HepG2 (cell line): ENCODE measurements at regions not wholly inside any gene's neighbourhood (a gene's known extent, or its start where the extent isn't known, plus 50 kb on each side); places are given as distances from the start of the nearest gene placed in this dataset.

Experiments
- ATAC-seq: fragments of 200-7000 bp; cut with Tn5 transposase; 3 replicates; pipeline ENCODE4 v1.9.1; 2020; ENCODE audit warnings: mild to moderate bottlenecking, moderate library complexity
- BruUV-seq: library from RNA; stranded (reverse); fragments of 400-500 nt; replicated peaks from 2 replicates; lab custom pipeline; 2021; lab: Mats Ljungman, UMichigan
- CTCF ChIA-PET: fragments of 300-600 bp; formaldehyde crosslinking; extraction: SDS; loops from one replicate; lab custom pipeline; 2021; ENCODE audit warnings: low total read pairs, inconsistent platforms, low intra/inter-chr PET ratio; lab: Yijun Ruan, JAX
- POLR2A ChIA-PET: fragments of 350-600 bp; sonication (Branson Sonifier 250); formaldehyde crosslinking; loops from one replicate; lab custom pipeline; 2020; ENCODE audit warnings: antibody characterized with exemption, inconsistent platforms; lab: Yijun Ruan, JAX
- DNase-seq: peaks from one replicate; pipeline ENCODE4 v3.0.0-alpha.2; 2015; ENCODE audit warnings: low spot score
- FAIRE-seq: peaks from 3 replicates; lab custom pipeline; 2011; peaks lifted over from hg19 to GRCh38; lab: Jason Lieb, UNC
- H2AFZ ChIP-seq: one replicate; pipeline ENCODE4 v1.6.1; 2011; ENCODE audit warnings: low read length, inconsistent platforms
- H3K27ac ChIP-seq: fragments of 300-600 bp; 3 replicates; pipeline ENCODE4 v1.8.0; 2011; ENCODE audit warnings: mixed run types, mild to moderate bottlenecking, mixed read lengths, low read length, inconsistent platforms; ENCODE audit not compliant: insufficient read depth; ENCODE audit errors: extremely low read length
- H3K27me3 ChIP-seq, 2 experiments: fragments of 200-600 bp in 1 of 2; 2 replicates in 1 of 2; 3 replicates in 1 of 2; pipeline versions ENCODE4 v1.6.0 to v1.8.0; 2011; ENCODE audit warnings: low read length in 2 of 2, mild to moderate bottlenecking in 2 of 2, moderate library complexity in 2 of 2, inconsistent platforms in 1 of 2; ENCODE audit not compliant: insufficient read depth in 2 of 2, control insufficient read depth in 1 of 2
- H3K36me3 ChIP-seq, 2 experiments: fragments of 200-600 bp in 1 of 2; replicated peaks in 1 of 2; 2 replicates in 1 of 2; 3 replicates in 1 of 2; pipeline versions ENCODE4 v1.5.1 to v1.8.0; 2011; ENCODE audit warnings: low read length in 2 of 2, inconsistent platforms in 1 of 2; ENCODE audit not compliant: insufficient read depth in 2 of 2, control insufficient read depth in 1 of 2
- H3K4me1 ChIP-seq: 2 replicates; pipeline ENCODE4 v1.5.1; 2012; ENCODE audit warnings: low read length, inconsistent platforms; ENCODE audit not compliant: insufficient read depth
- H3K4me2 ChIP-seq: 2 replicates; pipeline ENCODE4 v1.6.0; 2011; ENCODE audit warnings: low read depth, low read length, inconsistent platforms
- H3K4me3 ChIP-seq, 3 experiments: fragments of 200-600 bp in 1 of 3; sonication (generic), shearing (Covaris generic) in 1 of 3; replicated peaks in 1 of 3; 2 replicates each; pipeline ENCODE4 v1.5.1; 2011 to 2016; ENCODE audit warnings: low read length in 3 of 3, inconsistent platforms in 2 of 3, low read depth in 2 of 3, mild to moderate bottlenecking in 2 of 3, control low read depth in 1 of 3, mixed read lengths in 1 of 3; ENCODE audit not compliant: insufficient read depth in 1 of 3
- H3K79me2 ChIP-seq: one replicate; pipeline ENCODE4 v1.6.1; 2011; ENCODE audit warnings: low read length, inconsistent platforms; ENCODE audit not compliant: insufficient read depth
- H3K9ac ChIP-seq: 2 replicates; pipeline ENCODE4 v1.6.0; 2011; ENCODE audit warnings: mild to moderate bottlenecking, low read depth, low read length, inconsistent platforms; ENCODE audit not compliant: insufficient read depth
- H3K9me3 ChIP-seq: 2 replicates; pipeline ENCODE4 v1.5.1; 2012; ENCODE audit warnings: mild to moderate bottlenecking, low read length
- H4K20me1 ChIP-seq: 2 replicates; pipeline ENCODE4 v1.6.0; 2011; ENCODE audit warnings: inconsistent platforms, mild to moderate bottlenecking, low read length, moderate library complexity; ENCODE audit not compliant: insufficient read depth
- ISL2 ChIP-seq: sonication (generic); formaldehyde crosslinking; IDR thresholded peaks from 2 replicates; pipeline ENCODE4 v1.5.0; 2020; ENCODE audit warnings: missing genetic modification reagents
- MAZ ChIP-seq, 2 experiments: sonication (generic) in 1 of 2; formaldehyde crosslinking in 1 of 2; IDR thresholded peaks; 2 replicates each; pipeline versions ENCODE4 v1.5.0 to v1.6.1; 2012 to 2020; ENCODE audit warnings: low read depth in 2 of 2, mild to moderate bottlenecking in 2 of 2, borderline replicate concordance in 1 of 2, improper control_type of control experiment in 1 of 2, low read length in 1 of 2, missing genetic modification reagents in 1 of 2, moderate library complexity in 1 of 2
- NCOA2 ChIP-seq: sonication (generic); formaldehyde crosslinking; IDR thresholded peaks from 2 replicates; pipeline ENCODE4 v1.8.0; 2022; ENCODE audit warnings: inconsistent platforms
- NR2C2 ChIP-seq: sonication (generic); formaldehyde crosslinking; IDR thresholded peaks from 2 replicates; pipeline ENCODE4 v1.4.0; 2020; ENCODE audit warnings: missing genetic modification reagents, mild to moderate bottlenecking, moderate library complexity, borderline replicate concordance
- RBM22 ChIP-seq: fragments of 200-400 bp; formaldehyde crosslinking; optimal IDR thresholded peaks from 2 replicates; pipeline ENCODE3; 2017; ENCODE audit warnings: mild to moderate bottlenecking, low read length, moderate library complexity
- ZNF496 ChIP-seq: sonication (generic); formaldehyde crosslinking; IDR thresholded peaks from 2 replicates; pipeline ENCODE4 v1.8.1; 2023; ENCODE audit warnings: mild to moderate bottlenecking, moderate library complexity, missing genetic modification reagents; ENCODE audit not compliant: insufficient replicate concordance
- WGBS: methylation state at CpG from one replicate; pipeline ENCODE4 v1.1.6; 2017; ENCODE audit warnings: low lambda C conversion rate; 5-methylcytosine and 5-hydroxymethylcytosine counted together
- in situ Hi-C: cut with HindIII; loops from 2 replicates; pipeline ENCODE4 v1.10.0; 2017; ENCODE audit warnings: low pct_unique_long_range_greater_than_20kb; ENCODE audit not compliant: extremely low pct_ligation_motif_present
- intact Hi-C: fragments of 100-400 bp; cut with micrococcal nuclease; formaldehyde crosslinking; loops from one replicate; pipeline ENCODE4 v1.10.0; 2022; ENCODE audit not compliant: unreplicated experiment
- TF ChIP-seq, protein P1 (sequence below): fragments of 450-650 bp; IDR thresholded peaks from 2 replicates; pipeline ENCODE4 v1.6.1; 2016
- TF ChIP-seq, protein P2 (sequence below), 2 experiments: IDR thresholded peaks; 2 replicates each; pipeline ENCODE4 v1.6.1; 2011 to 2012; ENCODE audit warnings: low read length in 2 of 2, borderline replicate concordance in 1 of 2, low read depth in 1 of 2, mild to moderate bottlenecking in 1 of 2, moderate library complexity in 1 of 2

GRCh38 chr5:138661991-138662434, 86.8 kb upstream of the HSPA9 start:
- TF ChIP-seq MAZ (IDR thresholded peaks at IDR 0.05; ENCODE audit: borderline replicate concordance, low read depth, low read length) (no peak), MAZ (CRISPR knock-in tag; IDR thresholded peaks at IDR 0.05; ENCODE audit: low read depth) (no peak), RBM22 (no peak), ISL2 (CRISPR knock-in tag) (no peak), ZNF496 (CRISPR knock-in tag) (no peak), NR2C2 (CRISPR knock-in tag) (no peak), NCOA2 (CRISPR knock-in tag) (no peak)
- TF ChIP-seq, protein P1, sequence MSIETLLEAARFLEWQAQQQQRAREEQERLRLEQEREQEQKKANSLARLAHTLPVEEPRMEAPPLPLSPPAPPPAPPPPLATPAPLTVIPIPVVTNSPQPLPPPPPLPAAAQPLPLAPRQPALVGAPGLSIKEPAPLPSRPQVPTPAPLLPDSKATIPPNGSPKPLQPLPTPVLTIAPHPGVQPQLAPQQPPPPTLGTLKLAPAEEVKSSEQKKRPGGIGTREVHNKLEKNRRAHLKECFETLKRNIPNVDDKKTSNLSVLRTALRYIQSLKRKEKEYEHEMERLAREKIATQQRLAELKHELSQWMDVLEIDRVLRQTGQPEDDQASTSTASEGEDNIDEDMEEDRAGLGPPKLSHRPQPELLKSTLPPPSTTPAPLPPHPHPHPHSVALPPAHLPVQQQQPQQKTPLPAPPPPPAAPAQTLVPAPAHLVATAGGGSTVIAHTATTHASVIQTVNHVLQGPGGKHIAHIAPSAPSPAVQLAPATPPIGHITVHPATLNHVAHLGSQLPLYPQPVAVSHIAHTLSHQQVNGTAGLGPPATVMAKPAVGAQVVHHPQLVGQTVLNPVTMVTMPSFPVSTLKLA, result peak; percentile 93
- TF ChIP-seq, protein P2, sequence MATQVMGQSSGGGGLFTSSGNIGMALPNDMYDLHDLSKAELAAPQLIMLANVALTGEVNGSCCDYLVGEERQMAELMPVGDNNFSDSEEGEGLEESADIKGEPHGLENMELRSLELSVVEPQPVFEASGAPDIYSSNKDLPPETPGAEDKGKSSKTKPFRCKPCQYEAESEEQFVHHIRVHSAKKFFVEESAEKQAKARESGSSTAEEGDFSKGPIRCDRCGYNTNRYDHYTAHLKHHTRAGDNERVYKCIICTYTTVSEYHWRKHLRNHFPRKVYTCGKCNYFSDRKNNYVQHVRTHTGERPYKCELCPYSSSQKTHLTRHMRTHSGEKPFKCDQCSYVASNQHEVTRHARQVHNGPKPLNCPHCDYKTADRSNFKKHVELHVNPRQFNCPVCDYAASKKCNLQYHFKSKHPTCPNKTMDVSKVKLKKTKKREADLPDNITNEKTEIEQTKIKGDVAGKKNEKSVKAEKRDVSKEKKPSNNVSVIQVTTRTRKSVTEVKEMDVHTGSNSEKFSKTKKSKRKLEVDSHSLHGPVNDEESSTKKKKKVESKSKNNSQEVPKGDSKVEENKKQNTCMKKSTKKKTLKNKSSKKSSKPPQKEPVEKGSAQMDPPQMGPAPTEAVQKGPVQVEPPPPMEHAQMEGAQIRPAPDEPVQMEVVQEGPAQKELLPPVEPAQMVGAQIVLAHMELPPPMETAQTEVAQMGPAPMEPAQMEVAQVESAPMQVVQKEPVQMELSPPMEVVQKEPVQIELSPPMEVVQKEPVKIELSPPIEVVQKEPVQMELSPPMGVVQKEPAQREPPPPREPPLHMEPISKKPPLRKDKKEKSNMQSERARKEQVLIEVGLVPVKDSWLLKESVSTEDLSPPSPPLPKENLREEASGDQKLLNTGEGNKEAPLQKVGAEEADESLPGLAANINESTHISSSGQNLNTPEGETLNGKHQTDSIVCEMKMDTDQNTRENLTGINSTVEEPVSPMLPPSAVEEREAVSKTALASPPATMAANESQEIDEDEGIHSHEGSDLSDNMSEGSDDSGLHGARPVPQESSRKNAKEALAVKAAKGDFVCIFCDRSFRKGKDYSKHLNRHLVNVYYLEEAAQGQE (IDR thresholded peaks at IDR 0.05; ENCODE audit: borderline replicate concordance in 1 of 2, low read depth in 1 of 2, low read length in 2 of 2), result no peak
- POLR2A ChIA-PET, result no interaction called here
- BruUV-seq, result no TSS peak
- peaks cover 13% of the 10 kb centered on the region; the same call in 1 of the 2 replicates for H3K4me1 ChIP-seq
- no peak overlapping the region for H2AFZ ChIP-seq
- FAIRE-seq (no peak), ATAC-seq (no peak), DNase-seq (no peak)
- CTCF ChIA-PET, result no interaction called here
- intact Hi-C loops (no loop called here), in situ Hi-C loops (no loop called here)
- H3K27ac ChIP-seq, result no peak overlapping the region
- H3K9me3 ChIP-seq, result no peaks in the 10 kb centered on the region
- H4K20me1 ChIP-seq, result no peaks in the 10 kb centered on the region
- WGBS, result 40% methylated on average over 5 of the region's 5 CpGs
- H3K4me2 ChIP-seq, result no peak overlapping the region
- no peak overlapping the region for H3K9ac ChIP-seq
- peaks cover 5 to 29% of the 10 kb centered on the region in 2 experiments for H3K27me3 ChIP-seq
- no peaks in the 10 kb centered on the region for H3K36me3 ChIP-seq
- no peak overlapping the region for H3K4me3 ChIP-seq
- H3K79me2 ChIP-seq, result no peaks in the 10 kb centered on the region
